Skeletal muscle tissue (tissue), 3 donors: ENCODE measurements at regions not wholly inside any gene's neighbourhood (a gene's known extent, or its start where the extent isn't known, plus 50 kb on each side); places are given as distances from the start of the nearest gene placed in this dataset.

Experiments used
- H3K27ac ChIP-seq: one replicate; pipeline ENCODE4 v1.7.0; 2013; ENCODE audit warnings: mild to moderate bottlenecking, low read depth, low read length, inconsistent platforms
- H3K27me3 ChIP-seq, 3 donors: one replicate each; pipeline ENCODE4 v1.7.0; 2013; ENCODE audit warnings: low read length in 3 of 3; ENCODE audit not compliant: control insufficient read depth in 3 of 3, insufficient read depth in 3 of 3
- H3K36me3 ChIP-seq, 3 donors: one replicate each; pipeline ENCODE4 v1.7.0; 2013; ENCODE audit warnings: low read length in 3 of 3; ENCODE audit not compliant: control insufficient read depth in 3 of 3, insufficient read depth in 3 of 3
- H3K4me1 ChIP-seq, 3 donors: one replicate each; pipeline ENCODE4 v1.7.0; 2013; ENCODE audit warnings: low read length in 3 of 3, mild to moderate bottlenecking in 3 of 3; ENCODE audit not compliant: control insufficient read depth in 3 of 3, insufficient read depth in 3 of 3
- H3K4me3 ChIP-seq, 3 donors: one replicate each; pipeline ENCODE4 v1.7.0; 2013; ENCODE audit warnings: low read length in 3 of 3
- H3K9ac ChIP-seq, 3 donors: one replicate each; pipeline ENCODE4 v1.7.0; 2013; ENCODE audit warnings: low read length in 3 of 3, mild to moderate bottlenecking in 3 of 3, moderate library complexity in 2 of 3, low read depth in 1 of 3
- H3K9me3 ChIP-seq, 3 donors: one replicate each; pipeline ENCODE4 v1.7.0; 2013; ENCODE audit warnings: low read length in 3 of 3; ENCODE audit not compliant: control insufficient read depth in 3 of 3
- donor health status: Osteomylitis.

DNA sequence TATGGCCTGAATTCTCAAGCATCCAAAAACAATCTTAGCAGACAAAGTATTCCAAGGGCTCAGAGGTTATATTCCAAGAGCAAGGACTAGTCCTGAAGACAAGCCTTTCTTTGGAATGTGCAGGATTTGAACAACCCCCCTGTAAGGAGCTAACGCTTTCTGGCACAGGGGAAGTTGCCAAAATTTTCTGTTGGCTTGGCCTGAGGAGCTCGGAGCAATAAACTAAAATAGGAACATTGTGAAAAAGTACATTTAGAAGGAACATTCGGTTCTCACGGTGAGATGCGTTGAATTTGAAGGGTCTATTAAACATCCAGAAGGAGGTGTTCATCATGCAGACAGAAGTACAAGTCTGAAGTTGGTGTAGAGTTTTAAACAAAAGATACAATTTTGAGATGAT lies 1030.5 kb upstream of the CELF2 start:
- no peaks in the 10 kb centered on the region for H3K36me3 ChIP-seq
- no peaks in the 10 kb centered on the region for H3K27me3 ChIP-seq
- no peak overlapping the region for H3K9ac ChIP-seq
- no peaks in the 10 kb centered on the region for H3K4me1 ChIP-seq
- no peak overlapping the region for H3K4me3 ChIP-seq
- no peaks in the 10 kb centered on the region for H3K9me3 ChIP-seq
- no peak overlapping the region for H3K27ac ChIP-seq

DNA sequence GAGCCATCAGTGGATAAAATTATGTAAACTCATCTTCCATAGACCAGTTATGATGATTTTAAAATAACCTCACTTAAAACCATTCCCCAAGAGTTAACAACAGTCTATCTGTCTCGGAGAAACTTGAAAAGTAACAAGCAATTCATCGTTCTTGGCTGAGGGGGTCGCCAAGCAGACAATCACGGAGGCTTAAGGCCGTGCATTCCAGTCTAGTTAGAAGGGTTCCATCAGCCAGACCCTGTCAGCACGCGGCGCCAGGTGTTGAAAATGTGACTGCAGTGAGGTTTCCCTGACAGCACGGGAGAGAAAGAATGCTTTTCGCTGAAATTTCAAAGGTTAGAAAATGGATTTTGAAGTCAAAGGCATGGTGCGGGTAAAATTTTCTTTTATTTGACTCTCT lies 1025.0 kb upstream of the CELF2 start:
- Histone ChIP-seq H3K9me3 (no peaks in the 10 kb centered on the region), H3K9ac (no peak overlapping the region), H3K27ac (no peak overlapping the region), H3K4me3 (no peak overlapping the region), H3K4me1 (no peaks in the 10 kb centered on the region), H3K36me3 (no peaks in the 10 kb centered on the region), H3K27me3 (no peaks in the 10 kb centered on the region)

DNA sequence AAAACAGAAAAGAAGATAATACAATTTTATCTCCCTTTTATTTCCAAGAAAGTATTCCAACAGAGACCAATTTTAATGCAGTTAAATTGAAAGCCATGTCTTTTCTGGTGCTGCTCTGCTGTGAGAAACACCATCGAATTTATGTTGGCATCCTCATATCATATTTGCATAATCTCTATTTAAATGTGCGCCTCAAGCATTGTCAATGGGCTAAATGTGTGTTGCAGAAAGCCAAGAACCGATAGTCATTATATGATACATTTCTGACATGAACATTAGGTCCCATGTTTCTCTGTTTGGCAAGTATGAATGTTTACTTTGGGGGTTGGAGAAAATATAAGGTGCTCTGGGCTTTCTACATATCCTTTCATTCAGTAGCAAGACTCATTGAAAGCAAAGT lies 1023.5 kb upstream of the CELF2 start:
- Histone ChIP-seq H3K27ac (no peak overlapping the region), H3K36me3 (no peaks in the 10 kb centered on the region), H3K4me1 (no peaks in the 10 kb centered on the region), H3K9me3 (no peaks in the 10 kb centered on the region), H3K4me3 (no peak overlapping the region), H3K9ac (no peak overlapping the region), H3K27me3 (no peaks in the 10 kb centered on the region)

GRCh38 chr10:9999627-10000026 lies 1018.0 kb upstream of the CELF2 start:
- Histone ChIP-seq H3K4me1 (no peaks in the 10 kb centered on the region), H3K27ac (no peak overlapping the region), H3K27me3 (no peaks in the 10 kb centered on the region), H3K36me3 (no peaks in the 10 kb centered on the region), H3K4me3 (no peak overlapping the region), H3K9ac (no peak overlapping the region), H3K9me3 (no peaks in the 10 kb centered on the region)

DNA sequence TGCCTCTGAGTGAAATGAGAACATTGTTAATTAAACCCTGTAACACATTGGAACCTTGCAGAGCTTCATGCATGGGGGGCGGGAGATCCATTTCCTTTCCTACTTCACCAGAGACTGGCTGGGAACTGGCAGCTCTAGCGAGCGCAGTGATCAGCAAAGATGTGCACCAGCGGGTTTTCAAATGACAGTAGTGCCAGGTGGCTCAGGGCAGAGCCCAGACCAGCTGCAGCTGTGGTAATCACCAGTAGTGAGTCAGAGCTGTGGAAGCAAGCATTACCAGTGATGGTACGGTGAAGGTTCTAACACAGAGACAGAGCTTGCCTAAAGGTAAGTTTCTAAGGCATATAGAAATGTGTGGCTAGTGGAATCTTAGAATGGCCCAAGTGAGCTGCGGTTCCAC lies 1009.7 kb upstream of the CELF2 start:
- Histone ChIP-seq H3K9ac (no peak overlapping the region), H3K4me1 (no peaks in the 10 kb centered on the region), H3K27ac (no peak overlapping the region), H3K36me3 (no peaks in the 10 kb centered on the region), H3K27me3 (no peaks in the 10 kb centered on the region), H3K9me3 (no peaks in the 10 kb centered on the region), H3K4me3 (no peak overlapping the region)

- H3K27me3 ChIP-seq, result no peaks in the 10 kb centered on the region
- no peak overlapping the region for H3K4me3 ChIP-seq
- H3K36me3 ChIP-seq, result no peaks in the 10 kb centered on the region
Observed at GRCh38 chr10:10010397-10010796, 1007.3 kb upstream of the CELF2 start.

GRCh38 chr10:10014846-10015245 lies 1002.8 kb upstream of the CELF2 start:
- no peaks in the 10 kb centered on the region for H3K9me3 ChIP-seq
- no peaks in the 10 kb centered on the region for H3K36me3 ChIP-seq
- no peak overlapping the region for H3K9ac ChIP-seq
- H3K27me3 ChIP-seq, result no peaks in the 10 kb centered on the region
- no peaks in the 10 kb centered on the region for H3K4me1 ChIP-seq
- H3K27ac ChIP-seq, result no peak overlapping the region
- H3K4me3 ChIP-seq, result no peak overlapping the region

More at GRCh38 chr10:10010397-10010796, 1007.3 kb upstream of the CELF2 start:
- H3K27ac ChIP-seq, result no peak overlapping the region
- no peaks in the 10 kb centered on the region for H3K4me1 ChIP-seq
- no peak overlapping the region for H3K9ac ChIP-seq
- H3K9me3 ChIP-seq, result no peaks in the 10 kb centered on the region

- H3K27me3 ChIP-seq, result no peaks in the 10 kb centered on the region
- H3K27ac ChIP-seq, result no peak overlapping the region
- no peaks in the 10 kb centered on the region for H3K36me3 ChIP-seq
- no peaks in the 10 kb centered on the region for H3K9me3 ChIP-seq
- H3K4me3 ChIP-seq, result no peak overlapping the region
- no peak overlapping the region for H3K9ac ChIP-seq
- H3K4me1 ChIP-seq, result no peaks in the 10 kb centered on the region
Observed at GRCh38 chr10:10017716-10018115, 1000.0 kb upstream of the CELF2 start.

GRCh38 chr10:10020945-10021344 lies 996.7 kb upstream of the CELF2 start:
- H3K36me3 ChIP-seq, result no peaks in the 10 kb centered on the region
- H3K4me3 ChIP-seq, result no peak overlapping the region
- no peak overlapping the region for H3K9ac ChIP-seq
- H3K9me3 ChIP-seq, result no peaks in the 10 kb centered on the region
- H3K27ac ChIP-seq, result no peak overlapping the region
- H3K4me1 ChIP-seq, result no peaks in the 10 kb centered on the region
- H3K27me3 ChIP-seq, result no peaks in the 10 kb centered on the region

GRCh38 chr10:10032991-10033390 lies 984.7 kb upstream of the CELF2 start:
- Histone ChIP-seq H3K27ac (no peak overlapping the region), H3K4me1 (no peaks in the 10 kb centered on the region), H3K4me3 (no peak overlapping the region), H3K9me3 (no peaks in the 10 kb centered on the region), H3K9ac (no peak overlapping the region), H3K27me3 (no peaks in the 10 kb centered on the region), H3K36me3 (no peaks in the 10 kb centered on the region)

DNA sequence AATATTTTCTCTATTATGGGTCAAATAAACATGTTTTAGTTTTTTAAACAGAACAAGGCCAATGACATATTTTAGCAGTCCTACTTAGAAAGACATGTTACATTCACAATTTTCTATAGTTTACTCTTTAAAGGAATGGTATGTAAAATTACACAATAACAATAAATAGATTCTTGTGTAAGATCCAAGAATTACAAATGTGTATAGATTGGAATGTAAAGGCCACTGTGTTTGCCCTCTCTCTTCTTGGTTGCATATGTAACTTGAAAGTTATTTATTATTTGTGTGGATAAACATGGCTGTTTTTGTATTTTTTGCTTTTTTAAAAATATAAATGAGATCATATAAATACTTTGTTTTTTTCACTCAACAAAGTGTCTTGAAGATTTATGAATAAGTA lies 979.3 kb upstream of the CELF2 start:
- Histone ChIP-seq H3K36me3 (no peaks in the 10 kb centered on the region), H3K4me1 (no peaks in the 10 kb centered on the region), H3K27ac (no peak overlapping the region), H3K27me3 (no peaks in the 10 kb centered on the region), H3K4me3 (no peak overlapping the region), H3K9ac (no peak overlapping the region), H3K9me3 (no peaks in the 10 kb centered on the region)
